NCI-H1105 treated with DMSO at 0.1 percent for 48 hours (cell line): ENCODE measurements at regions not wholly inside any gene's neighbourhood (a gene's known extent, or its start where the extent isn't known, plus 50 kb on each side); places are given as distances from the start of the nearest gene placed in this dataset.
"Not testable (repeated sequence)": the region's sequence is repeated elsewhere in the genome, so short reads cannot be mapped to it uniquely, and the experiment has no call there.

Experiments
- DNase-seq: peaks from one replicate; lab custom pipeline; 2025; lab: John Stamatoyannopoulos, UW

- no peak for DNase-seq
Measured at GRCh38 chr6:48512390-48512789, 401.4 kb upstream of the PTCHD4 start.

DNA sequence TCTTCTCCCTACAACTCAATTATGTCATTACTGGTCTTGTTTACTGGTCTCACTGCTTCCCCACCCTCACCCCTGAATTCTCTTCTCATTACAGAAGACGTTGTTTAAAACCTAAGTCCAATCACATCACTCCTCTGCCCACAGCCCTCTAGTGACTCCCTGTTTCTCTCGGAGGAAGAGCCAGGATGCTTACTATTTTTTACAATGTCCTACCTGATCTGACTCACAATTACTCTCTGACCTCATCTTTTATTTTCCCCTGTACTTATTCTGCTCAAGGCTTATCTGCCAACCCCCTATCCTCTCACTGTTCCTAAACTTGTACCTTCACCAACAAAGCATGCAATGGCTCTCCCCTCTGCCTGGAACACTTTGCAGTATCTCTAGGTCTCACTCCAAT is 400.4 kb upstream of the PTCHD4 start:
- DNase-seq, result no peak

DNA sequence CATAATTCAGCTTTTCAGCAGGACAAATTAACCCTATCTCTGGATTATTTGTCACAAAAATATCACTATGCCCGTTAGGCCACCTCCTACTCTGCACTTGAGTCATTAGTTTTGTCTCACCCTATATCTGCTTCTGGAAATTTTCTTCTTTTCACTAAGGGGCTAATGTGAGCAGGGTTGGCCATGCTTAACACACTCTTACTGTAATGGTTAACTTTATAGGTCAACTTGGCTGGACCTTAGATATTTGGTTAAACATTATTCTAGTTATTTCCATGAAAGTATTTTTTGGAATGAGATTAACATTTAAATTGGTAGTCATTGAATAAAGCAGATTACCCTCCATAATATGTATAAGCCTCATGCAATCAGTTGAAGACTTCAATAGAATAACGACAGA is 394.6 kb upstream of the PTCHD4 start:
- no peak for DNase-seq

- not testable (repeated sequence) for DNase-seq
Measured at GRCh38 chr6:48493432-48493831, 382.4 kb upstream of the PTCHD4 start.

GRCh38 chr6:48490658-48491057 is 379.7 kb upstream of the PTCHD4 start:
- DNase-seq, result no peak

DNA sequence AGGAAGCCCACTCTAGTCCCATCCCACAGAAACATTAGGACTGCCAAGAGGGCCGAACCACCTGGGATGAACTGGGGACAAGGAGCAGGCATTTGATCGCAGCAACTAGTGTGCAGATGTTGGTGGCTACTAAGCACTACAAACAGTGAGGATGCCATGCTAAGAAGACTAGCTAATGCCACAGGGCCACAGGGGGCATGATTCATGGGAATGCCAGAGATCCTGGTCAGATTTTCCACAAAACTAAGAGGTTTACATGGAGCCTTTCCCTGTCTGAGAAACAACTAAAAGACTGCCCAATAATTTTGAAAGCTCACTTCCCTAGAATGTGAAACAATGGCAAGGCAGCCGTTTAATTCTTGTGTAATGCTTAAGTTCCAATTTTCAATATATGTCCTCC is 375.9 kb upstream of the PTCHD4 start:
- no peak for DNase-seq

- no peak for DNase-seq
Measured at GRCh38 chr6:48486373-48486772, 375.4 kb upstream of the PTCHD4 start.

- no peak for DNase-seq
Measured at GRCh38 chr6:48476257-48476656, 365.3 kb upstream of the PTCHD4 start.

DNA sequence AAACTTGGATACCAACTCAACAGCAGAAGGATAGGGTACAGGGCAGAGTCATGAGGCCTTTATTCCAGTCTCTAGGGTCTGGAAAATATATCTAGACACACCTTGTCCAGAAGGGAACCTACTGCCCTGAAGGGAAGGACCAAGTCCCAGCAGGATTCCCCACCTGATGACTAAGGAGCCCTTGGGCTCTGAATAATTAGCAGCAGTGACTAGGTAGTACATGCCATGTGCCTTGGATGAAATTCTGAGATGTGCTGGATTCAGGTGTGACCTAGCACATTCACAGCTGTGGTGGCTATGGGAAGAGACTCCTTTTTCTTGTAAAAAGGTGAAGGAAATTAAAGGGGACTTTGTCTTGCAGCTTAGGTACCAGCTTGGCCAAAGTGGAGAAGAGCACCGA is 364.3 kb upstream of the PTCHD4 start:
- no peak for DNase-seq

DNA sequence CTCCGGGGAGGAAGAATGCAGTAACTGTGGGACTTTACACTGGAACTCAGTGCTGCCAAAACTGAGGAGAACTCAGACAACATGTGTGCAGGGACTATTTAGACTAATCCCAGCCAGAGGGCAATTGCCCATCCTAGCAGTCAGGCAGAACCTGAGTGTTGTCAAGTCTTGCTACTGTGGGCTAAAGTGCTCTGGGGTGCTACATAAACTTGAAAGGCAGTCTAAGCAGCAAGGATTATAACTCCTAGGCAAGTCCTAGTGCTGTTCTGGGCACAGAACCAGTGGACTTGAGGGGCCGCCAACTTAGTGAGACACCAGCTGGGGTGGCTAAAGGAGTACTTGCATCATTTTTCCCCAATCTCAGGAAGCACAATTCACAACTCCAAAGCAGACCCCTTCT is 363.8 kb upstream of the PTCHD4 start:
- no peak for DNase-seq

- no peak for DNase-seq
Measured at GRCh38 chr6:48474136-48474535, 363.1 kb upstream of the PTCHD4 start.

GRCh38 chr6:48472535-48472934 is 361.5 kb upstream of the PTCHD4 start:
- no peak for DNase-seq

GRCh38 chr6:48472091-48472490 is 361.1 kb upstream of the PTCHD4 start:
- no peak for DNase-seq

DNA sequence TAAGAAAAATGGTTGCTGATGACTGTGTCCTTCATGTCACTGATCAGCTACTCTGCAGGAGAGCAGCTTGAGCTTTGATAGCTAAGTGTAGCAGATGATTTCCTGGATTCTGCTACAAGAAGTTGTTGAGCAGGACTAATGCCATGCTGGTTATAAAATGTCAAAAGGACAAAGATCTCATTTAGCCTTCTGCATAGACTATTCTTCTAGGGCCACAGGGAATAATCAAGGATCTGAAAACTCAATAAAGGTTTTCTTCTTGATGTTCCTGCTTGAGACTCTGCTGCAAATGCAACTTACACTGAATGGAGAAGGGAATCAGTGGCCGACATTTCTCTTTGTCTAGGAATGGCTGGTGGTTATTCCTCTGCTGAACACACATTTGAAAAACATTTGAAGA is 360.3 kb upstream of the PTCHD4 start:
- DNase-seq, result no peak

DNA sequence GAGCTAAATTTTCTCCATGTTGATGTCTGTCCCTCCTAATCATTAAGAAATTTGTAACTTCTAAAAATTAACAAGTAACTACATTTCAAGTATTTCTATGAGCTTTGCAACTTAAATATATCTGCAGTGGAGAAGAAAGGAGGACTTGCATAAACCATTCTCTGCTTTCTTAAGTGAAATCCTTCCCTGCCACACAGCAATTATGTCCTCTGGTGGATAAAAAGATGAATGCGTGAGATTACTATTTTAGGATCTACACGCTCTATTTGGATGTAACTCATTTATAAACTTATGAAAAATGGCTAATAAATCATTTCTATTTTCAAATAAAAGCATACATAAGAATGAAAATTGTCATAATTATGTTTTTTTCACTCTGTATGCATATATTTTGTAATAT is 338.0 kb upstream of the PTCHD4 start:
- DNase-seq, result no peak

DNA sequence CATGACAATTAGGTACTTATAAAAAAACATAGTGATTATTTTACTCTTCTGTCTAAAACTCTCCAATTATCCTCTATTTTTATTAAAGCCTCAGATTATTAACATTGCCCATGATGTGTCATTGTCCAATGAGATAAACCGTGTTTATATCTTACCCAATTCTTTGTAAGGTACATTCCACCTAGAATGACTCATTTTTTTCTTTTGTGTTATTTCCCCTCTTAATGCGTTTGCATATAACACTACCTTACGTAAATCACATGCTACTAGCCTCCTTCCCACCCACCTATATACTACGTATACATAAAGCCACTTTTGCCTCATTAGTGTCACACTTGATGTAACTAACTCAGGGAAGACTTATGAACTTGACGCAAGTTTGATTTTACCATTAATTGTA is 336.3 kb upstream of the PTCHD4 start:
- no peak for DNase-seq

- no peak for DNase-seq
Measured at GRCh38 chr6:48429610-48430009, 318.6 kb upstream of the PTCHD4 start.

DNA sequence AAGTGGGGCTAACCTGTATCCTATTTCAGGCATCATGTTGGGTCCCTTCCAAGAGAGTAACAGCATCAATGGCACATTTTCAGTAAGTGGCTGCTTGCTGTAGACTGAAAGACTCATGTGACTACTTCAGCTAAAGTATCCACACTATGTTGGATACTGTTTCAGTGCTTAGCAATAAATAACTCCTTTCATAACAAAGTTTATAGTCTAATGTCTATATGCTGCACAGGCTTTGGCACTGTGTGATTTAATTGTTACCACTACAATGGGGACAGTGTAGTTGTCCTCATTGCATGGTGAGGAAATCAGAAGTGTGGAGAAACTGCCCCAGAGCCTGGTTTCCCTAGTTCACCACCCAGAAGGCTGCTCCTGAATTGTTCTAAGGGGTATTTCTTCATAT is 318.0 kb upstream of the PTCHD4 start:
- peak; percentile 87 for DNase-seq

- no peak for DNase-seq
Measured at GRCh38 chr6:48426636-48427035, 315.6 kb upstream of the PTCHD4 start.

DNA sequence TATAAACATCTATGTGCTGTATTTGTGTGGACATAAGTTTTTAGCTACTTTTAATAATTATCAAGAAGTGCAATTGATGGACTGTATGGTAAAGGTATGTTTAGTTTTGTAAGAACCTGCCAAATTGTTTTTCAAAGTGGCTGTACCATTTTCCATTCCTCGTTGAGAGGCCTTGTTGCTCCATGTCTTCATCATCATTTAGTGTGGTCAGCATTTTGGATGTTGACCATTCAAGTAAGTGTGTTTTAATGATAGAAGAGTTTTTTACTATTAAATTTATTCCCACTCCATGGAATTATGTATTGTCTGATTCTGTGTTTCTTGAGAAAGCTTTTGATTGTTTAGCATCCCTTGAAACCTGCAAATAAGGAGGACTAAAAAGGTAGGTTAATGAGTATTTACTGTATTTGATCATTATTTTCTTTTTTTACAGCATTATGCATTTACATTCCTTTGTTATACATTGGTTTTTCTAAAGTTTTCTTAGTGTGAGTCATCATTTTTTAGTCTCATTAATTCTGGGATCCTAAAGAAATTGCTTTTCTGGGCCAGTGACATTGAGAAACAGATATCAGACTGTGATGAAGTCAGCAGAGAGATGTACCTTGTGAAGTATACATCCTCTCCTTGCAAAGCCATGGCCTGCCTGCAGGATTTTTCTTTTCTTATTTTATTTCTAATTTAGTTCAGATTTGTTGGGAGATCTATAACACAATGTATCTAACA is 312.8 kb upstream of the PTCHD4 start:
- no peak for DNase-seq

- no peak for DNase-seq
Measured at GRCh38 chr6:48419992-48420391, 309.0 kb upstream of the PTCHD4 start.

- no peak for DNase-seq
Measured at GRCh38 chr6:48417927-48418326, 306.9 kb upstream of the PTCHD4 start.

GRCh38 chr6:48412656-48413055 is 301.7 kb upstream of the PTCHD4 start:
- no peak for DNase-seq

GRCh38 chr6:48404927-48405326 is 293.9 kb upstream of the PTCHD4 start:
- DNase-seq, result no peak

DNA sequence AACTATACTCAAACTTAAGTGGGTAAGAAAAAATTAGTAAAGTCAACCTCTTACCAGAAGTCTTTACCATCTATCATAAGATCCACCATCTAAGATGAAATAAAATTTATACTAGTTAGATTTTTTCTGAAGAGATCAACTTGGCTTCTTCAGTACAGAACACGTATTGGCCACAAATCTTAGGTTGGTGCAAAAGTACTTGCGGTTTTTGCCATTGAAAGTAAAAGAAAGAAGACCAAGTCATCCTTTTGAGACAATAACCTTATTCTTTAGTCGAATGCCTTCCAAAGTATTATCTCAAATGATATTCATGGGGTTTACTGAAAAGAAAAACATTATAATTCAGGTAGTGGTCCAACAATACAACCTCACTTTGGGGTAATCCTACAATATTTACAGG is 292.6 kb upstream of the PTCHD4 start:
- no peak for DNase-seq
